ENCODE measurements at regions not wholly inside any gene's neighbourhood (a gene's known extent, or its start where the extent isn't known, plus 50 kb on each side); places are given as distances from the start of the nearest gene placed in this dataset.
"Not testable (repeated sequence)": the region's sequence is repeated elsewhere in the genome, so short reads cannot be mapped to it uniquely, and the experiment has no call there.

DNA sequence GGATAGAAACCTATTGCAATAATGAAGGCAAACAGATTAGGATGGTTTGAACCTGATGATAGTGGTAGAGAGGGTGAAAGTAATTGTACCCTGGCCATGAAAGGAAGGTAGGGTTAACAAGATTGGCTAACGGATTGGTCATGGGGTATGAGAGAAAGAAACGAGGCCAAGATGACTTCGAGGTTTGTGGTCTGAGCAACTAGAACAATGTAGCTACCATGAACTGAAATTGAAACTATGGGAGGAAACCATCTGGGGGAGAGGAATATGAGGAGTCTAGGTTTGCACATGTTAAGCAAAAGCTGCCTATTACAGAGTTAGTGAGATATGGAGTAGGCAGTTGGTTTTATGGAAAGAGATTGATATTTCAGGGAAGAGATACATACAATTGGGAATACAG, 406.0 kb downstream of the PRELID2 start:
- Mint-ChIP-seq H3K9me3 (ENCODE audit: unreplicated experiment) (no peaks in the 10 kb centered on the region), H3K4me3 (ENCODE audit: unreplicated experiment) (no peak overlapping the region), H3K36me3 (ENCODE audit: low read depth, unreplicated experiment) (no peaks in the 10 kb centered on the region), H3K4me1 (ENCODE audit: unreplicated experiment) (no peaks in the 10 kb centered on the region), H3K27me3 (ENCODE audit: unreplicated experiment) (no peaks in the 10 kb centered on the region), H3K27ac (ENCODE audit: unreplicated experiment) (no peak overlapping the region)
- no peak for DNase-seq (ENCODE audit: low spot score)
- TF ChIP-seq, protein P1, sequence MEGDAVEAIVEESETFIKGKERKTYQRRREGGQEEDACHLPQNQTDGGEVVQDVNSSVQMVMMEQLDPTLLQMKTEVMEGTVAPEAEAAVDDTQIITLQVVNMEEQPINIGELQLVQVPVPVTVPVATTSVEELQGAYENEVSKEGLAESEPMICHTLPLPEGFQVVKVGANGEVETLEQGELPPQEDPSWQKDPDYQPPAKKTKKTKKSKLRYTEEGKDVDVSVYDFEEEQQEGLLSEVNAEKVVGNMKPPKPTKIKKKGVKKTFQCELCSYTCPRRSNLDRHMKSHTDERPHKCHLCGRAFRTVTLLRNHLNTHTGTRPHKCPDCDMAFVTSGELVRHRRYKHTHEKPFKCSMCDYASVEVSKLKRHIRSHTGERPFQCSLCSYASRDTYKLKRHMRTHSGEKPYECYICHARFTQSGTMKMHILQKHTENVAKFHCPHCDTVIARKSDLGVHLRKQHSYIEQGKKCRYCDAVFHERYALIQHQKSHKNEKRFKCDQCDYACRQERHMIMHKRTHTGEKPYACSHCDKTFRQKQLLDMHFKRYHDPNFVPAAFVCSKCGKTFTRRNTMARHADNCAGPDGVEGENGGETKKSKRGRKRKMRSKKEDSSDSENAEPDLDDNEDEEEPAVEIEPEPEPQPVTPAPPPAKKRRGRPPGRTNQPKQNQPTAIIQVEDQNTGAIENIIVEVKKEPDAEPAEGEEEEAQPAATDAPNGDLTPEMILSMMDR (IDR thresholded peaks at IDR 0.05; ENCODE audit: unreplicated experiment): no peak

GRCh38 chr5:145408048-145408341, 427.1 kb downstream of the PRELID2 start:
- TF ChIP-seq, protein P1 (IDR thresholded peaks at IDR 0.05; ENCODE audit: unreplicated experiment): no peak
- no peak overlapping the region for H3K4me3 Mint-ChIP-seq (ENCODE audit: unreplicated experiment)
- no peaks in the 10 kb centered on the region for H3K4me1 Mint-ChIP-seq (ENCODE audit: unreplicated experiment)
- H3K27me3 Mint-ChIP-seq (ENCODE audit: unreplicated experiment): no peaks in the 10 kb centered on the region
- peaks cover 9% of the 10 kb centered on the region for H3K36me3 Mint-ChIP-seq (ENCODE audit: low read depth, unreplicated experiment)
- no peak overlapping the region for H3K27ac Mint-ChIP-seq (ENCODE audit: unreplicated experiment)
- no peak for DNase-seq (ENCODE audit: low spot score)
- peaks cover 4% of the 10 kb centered on the region for H3K9me3 Mint-ChIP-seq (ENCODE audit: unreplicated experiment)

DNA sequence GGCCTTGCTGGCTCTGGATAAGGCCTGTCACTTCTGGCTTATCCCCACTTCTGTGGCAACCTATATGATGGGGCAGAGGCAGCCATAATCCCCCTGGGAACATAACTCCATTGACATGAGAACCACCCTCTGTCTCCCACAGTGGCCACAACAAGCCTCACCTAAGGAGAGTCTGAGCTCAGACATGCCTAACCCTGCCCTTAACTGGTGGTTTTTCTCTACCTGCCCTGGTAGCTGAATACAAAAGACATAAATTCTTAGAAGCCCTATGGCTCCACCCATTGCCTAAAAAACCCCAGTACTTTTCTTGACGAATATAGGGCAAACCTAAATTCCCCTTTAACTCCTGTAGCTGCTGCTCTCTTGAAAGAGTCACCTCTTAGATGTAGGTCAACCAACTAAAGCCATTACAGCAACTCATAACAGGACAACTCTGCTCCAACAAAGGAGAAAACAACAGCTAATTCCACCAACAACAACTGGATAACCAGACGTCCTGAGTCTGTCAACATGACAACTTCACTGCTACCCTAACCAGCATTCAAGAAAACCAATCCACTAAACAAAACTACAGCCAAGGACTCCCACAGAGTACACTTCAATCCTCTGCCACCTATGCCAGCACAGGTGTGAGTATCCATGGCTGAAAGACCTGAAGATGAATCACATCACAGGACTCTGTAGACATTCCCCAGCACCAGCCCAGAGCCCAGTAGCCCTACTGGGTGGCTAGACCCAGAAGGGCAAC, 427.7 kb downstream of the PRELID2 start:
- H3K4me1 Mint-ChIP-seq (ENCODE audit: unreplicated experiment): no peaks in the 10 kb centered on the region
- peaks cover 4% of the 10 kb centered on the region for H3K9me3 Mint-ChIP-seq (ENCODE audit: unreplicated experiment)
- no peak overlapping the region for H3K27ac Mint-ChIP-seq (ENCODE audit: unreplicated experiment)
- no peak overlapping the region for H3K4me3 Mint-ChIP-seq (ENCODE audit: unreplicated experiment)
- TF ChIP-seq, protein P1 (IDR thresholded peaks at IDR 0.05; ENCODE audit: unreplicated experiment): no peak
- no peak for DNase-seq (ENCODE audit: low spot score)
- H3K27me3 Mint-ChIP-seq (ENCODE audit: unreplicated experiment): no peaks in the 10 kb centered on the region
- H3K36me3 Mint-ChIP-seq (ENCODE audit: low read depth, unreplicated experiment): peaks cover 8% of the 10 kb centered on the region

GRCh38 chr5:145403992-145404391, 431.1 kb downstream of the PRELID2 start:
- H3K27ac Mint-ChIP-seq (ENCODE audit: unreplicated experiment): no peak overlapping the region
- no peaks in the 10 kb centered on the region for H3K4me1 Mint-ChIP-seq (ENCODE audit: unreplicated experiment)
- H3K9me3 Mint-ChIP-seq (ENCODE audit: unreplicated experiment): no peaks in the 10 kb centered on the region
- DNase-seq (ENCODE audit: low spot score): no peak
- TF ChIP-seq, protein P1 (IDR thresholded peaks at IDR 0.05; ENCODE audit: unreplicated experiment): no peak
- H3K27me3 Mint-ChIP-seq (ENCODE audit: unreplicated experiment): no peaks in the 10 kb centered on the region
- H3K4me3 Mint-ChIP-seq (ENCODE audit: unreplicated experiment): no peak overlapping the region
- no peaks in the 10 kb centered on the region for H3K36me3 Mint-ChIP-seq (ENCODE audit: low read depth, unreplicated experiment)

DNA sequence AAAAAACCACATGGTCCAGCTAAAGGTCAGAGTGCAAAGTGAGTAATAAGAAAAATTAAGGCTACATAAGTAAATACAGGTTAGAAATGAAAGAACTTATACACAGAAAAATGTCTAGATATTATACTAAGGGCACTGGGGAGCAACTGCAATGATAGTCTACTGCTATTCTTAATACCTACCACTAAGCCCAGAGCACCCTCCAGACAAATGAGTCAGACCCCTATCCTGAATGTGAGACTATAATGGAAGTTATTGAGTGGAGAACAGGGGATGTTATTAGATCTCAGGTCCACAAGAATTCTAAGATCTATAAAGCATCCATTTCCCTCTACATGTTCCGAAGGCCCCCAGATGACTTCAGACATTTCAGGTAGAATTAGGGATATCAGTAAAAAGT, 438.3 kb downstream of the PRELID2 start:
- Mint-ChIP-seq H3K27me3 (ENCODE audit: unreplicated experiment) (no peaks in the 10 kb centered on the region), H3K4me3 (ENCODE audit: unreplicated experiment) (no peak overlapping the region), H3K4me1 (ENCODE audit: unreplicated experiment) (no peaks in the 10 kb centered on the region), H3K9me3 (ENCODE audit: unreplicated experiment) (no peaks in the 10 kb centered on the region), H3K36me3 (ENCODE audit: low read depth, unreplicated experiment) (no peaks in the 10 kb centered on the region), H3K27ac (ENCODE audit: unreplicated experiment) (no peak overlapping the region)
- DNase-seq (ENCODE audit: low spot score): no peak
- TF ChIP-seq, protein P1 (IDR thresholded peaks at IDR 0.05; ENCODE audit: unreplicated experiment): no peak

DNA sequence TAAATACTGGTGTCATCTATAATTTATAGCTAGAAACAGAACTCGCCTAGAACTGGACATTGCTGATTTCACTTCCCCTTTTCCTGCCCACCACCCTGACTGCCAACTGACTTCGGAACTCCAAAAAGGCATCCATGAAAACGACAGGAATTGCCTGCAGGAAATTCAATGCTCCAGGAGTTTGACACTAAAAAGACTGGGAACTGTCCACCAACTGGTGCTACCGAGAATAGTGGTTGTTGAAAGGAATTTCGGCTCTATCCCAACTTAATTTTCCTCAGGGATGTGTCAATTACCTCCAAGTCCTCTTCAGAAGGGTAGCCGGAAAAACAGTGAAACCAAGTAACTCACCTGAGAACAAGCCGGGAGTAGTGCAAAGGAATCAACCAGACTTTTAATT, 440.0 kb downstream of the PRELID2 start:
- not testable (repeated sequence) for H3K4me3 Mint-ChIP-seq (ENCODE audit: unreplicated experiment); H3K4me1 Mint-ChIP-seq (ENCODE audit: unreplicated experiment); H3K27me3 Mint-ChIP-seq (ENCODE audit: unreplicated experiment); H3K27ac Mint-ChIP-seq (ENCODE audit: unreplicated experiment); H3K36me3 Mint-ChIP-seq (ENCODE audit: low read depth, unreplicated experiment); DNase-seq (ENCODE audit: low spot score); H3K9me3 Mint-ChIP-seq (ENCODE audit: unreplicated experiment)
